ENCODE measurements at regions not wholly inside any gene's neighbourhood (a gene's known extent, or its start where the extent isn't known, plus 50 kb on each side); places are given as distances from the start of the nearest gene placed in this dataset.

DNA sequence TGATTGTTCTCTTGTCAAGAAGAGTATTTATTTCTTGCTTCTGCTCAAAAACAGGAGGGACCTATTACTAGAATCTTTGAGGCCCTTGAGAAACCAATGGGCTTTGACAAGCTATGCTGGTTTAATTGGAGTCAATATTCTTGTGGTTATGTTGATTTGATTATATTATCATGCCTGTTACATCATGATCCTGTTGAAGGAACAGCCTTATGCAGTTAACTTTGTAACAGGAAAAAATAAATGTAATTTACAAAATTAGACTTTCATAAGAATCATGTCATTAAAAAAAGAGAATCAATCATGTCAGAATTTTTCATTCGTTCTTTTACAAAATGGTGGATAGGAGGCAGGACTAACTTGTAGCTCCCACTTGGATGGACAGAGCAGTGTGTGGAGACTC lies 386.1 kb upstream of the DDI1 start:
- ATAC-seq (no peak), DNase-seq (no peak)
- Mint-ChIP-seq H3K27me3 (ENCODE audit: low read depth) (peaks cover 2% of the 10 kb centered on the region), H3K4me3 (no peak overlapping the region), H3K9me3 (peaks cover 10% of the 10 kb centered on the region), H3K36me3 (ENCODE audit: insufficient read depth) (no peaks in the 10 kb centered on the region), H3K4me1 (ENCODE audit: low read depth) (no peaks in the 10 kb centered on the region)

DNA sequence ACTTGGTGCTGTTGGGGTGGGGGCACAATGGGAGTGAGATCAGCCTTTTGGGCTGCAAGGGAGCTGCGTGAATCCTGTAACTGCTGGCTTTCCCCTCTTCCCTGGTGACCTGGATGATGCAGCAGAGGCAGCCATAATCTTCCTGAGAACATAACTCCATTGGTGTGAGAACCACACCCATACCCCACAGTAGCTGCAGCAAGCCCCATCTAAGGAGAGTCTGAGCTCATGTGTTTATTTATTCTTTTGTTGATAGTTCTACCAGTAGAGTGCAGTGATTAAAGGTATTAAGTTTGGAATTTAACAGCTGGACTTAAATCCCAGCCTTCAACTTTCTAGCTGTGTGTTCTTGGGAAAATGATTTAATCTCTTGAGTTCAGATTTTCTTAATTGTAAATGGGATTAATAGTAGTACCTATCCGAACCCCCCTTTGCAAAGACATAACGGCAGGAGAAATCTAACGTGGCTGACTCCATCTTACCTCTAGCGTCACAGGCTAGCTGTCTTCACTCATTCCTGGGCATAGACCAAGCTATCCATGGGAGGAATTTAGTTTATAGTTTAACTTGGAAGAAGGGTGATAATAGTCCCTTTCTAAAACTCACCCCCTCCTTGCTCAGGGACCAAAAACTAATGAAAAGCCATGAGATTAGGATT lies 385.0 kb upstream of the DDI1 start:
- ATAC-seq = no peak
- Mint-ChIP-seq H3K36me3 (ENCODE audit: insufficient read depth) (no peaks in the 10 kb centered on the region), H3K4me1 (ENCODE audit: low read depth) (no peaks in the 10 kb centered on the region), H3K9me3 (peaks cover 10% of the 10 kb centered on the region), H3K27me3 (ENCODE audit: low read depth) (peaks cover 2% of the 10 kb centered on the region), H3K4me3 (no peak overlapping the region)
- no peak for DNase-seq

DNA sequence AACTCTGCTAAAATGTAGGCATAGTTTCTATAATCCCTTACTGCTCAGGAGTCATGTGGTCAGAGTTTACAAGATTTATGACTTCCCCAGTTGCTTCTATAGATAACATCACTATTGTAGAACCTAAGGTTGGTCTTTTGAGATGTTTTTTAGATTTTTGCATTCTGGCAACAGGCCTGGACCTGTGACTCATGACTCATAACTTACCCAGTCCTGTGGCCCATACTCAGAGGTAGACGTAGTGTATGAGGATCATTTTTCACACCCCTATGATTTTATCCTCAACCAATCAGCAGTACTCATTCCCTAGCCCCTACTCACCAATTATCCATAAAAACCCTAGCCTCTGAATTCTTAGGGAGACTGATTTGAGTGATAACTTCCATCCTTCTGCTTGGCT lies 384.4 kb upstream of the DDI1 start:
- no peak for DNase-seq
- no peak for ATAC-seq
- Mint-ChIP-seq H3K27me3 (ENCODE audit: low read depth) (peaks cover 2% of the 10 kb centered on the region), H3K36me3 (ENCODE audit: insufficient read depth) (no peaks in the 10 kb centered on the region), H3K4me1 (ENCODE audit: low read depth) (no peaks in the 10 kb centered on the region), H3K4me3 (no peak overlapping the region), H3K9me3 (peaks cover 10% of the 10 kb centered on the region)

DNA sequence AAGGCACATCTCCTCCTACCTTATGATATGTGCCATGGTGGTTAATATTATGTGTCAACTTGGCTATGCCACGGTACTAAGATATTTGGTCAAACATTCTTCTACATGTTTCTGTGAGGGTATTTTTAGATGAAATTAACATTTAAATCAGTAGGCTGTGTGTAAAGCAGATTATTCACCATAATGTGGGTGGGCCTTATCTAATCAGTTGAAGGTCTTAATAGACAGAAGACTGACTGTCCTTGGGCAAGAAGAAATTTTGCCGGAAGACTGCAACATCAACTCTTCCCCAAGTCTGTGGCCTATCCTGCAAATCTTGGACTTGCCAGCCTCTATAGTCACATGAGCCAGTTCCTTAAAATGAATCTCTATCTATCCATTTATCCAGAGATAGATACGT lies 380.1 kb upstream of the DDI1 start:
- Mint-ChIP-seq H3K36me3 (ENCODE audit: insufficient read depth) (no peaks in the 10 kb centered on the region), H3K4me1 (ENCODE audit: low read depth) (no peaks in the 10 kb centered on the region), H3K4me3 (no peak overlapping the region), H3K9me3 (peaks cover 10% of the 10 kb centered on the region), H3K27me3 (ENCODE audit: low read depth) (no peaks in the 10 kb centered on the region)
- DNase-seq (no peak), ATAC-seq (no peak)

DNA sequence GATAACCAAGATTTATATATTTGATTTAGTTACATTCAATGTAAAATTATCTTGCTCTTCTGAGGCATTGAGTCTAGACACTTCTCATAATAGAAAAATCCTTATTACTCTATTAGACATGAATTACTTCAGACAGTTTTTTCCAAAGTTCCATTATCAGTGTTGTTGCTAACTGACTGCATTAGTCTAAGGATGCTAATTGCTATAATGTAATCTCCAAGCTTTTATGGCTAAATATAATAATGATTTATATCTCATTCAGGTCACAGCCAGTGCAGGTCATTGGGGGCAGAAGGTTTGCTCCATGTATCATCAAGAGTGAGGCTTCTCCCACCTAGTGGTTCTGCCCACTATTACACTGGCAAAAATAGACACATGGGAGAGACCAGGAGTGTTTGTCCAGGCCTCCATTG lies 377.2 kb upstream of the DDI1 start:
- H3K27me3 Mint-ChIP-seq (ENCODE audit: low read depth) = no peaks in the 10 kb centered on the region

DNA sequence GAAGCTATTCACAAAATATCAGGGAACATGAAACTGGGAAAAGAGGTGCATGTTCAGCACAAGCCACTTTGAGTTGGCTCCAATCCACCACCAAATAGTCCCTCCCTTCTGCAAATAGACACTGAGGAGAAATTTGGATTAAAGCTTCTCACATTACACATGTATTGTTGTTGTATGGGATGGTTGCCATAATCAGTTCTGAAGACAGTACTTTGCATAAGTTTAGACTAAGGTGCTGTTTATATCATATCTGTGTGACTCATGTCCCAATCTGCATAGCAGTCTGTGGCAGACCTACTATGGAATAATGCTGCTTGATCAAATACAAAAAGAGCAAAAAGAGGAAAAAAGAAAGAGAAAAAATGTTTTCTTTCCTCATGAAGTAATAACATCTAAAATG lies 376.7 kb upstream of the DDI1 start:
- Mint-ChIP-seq H3K4me3 (no peak overlapping the region), H3K27me3 (ENCODE audit: low read depth) (no peaks in the 10 kb centered on the region), H3K36me3 (ENCODE audit: insufficient read depth) (no peaks in the 10 kb centered on the region), H3K9me3 (no peaks in the 10 kb centered on the region), H3K4me1 (ENCODE audit: low read depth) (peaks cover 5% of the 10 kb centered on the region)
- DNase-seq = no peak
- ATAC-seq = no peak

More for the DNA sequence above, 377.2 kb upstream of the DDI1 start:
- Mint-ChIP-seq H3K9me3 (no peaks in the 10 kb centered on the region), H3K36me3 (ENCODE audit: insufficient read depth) (no peaks in the 10 kb centered on the region), H3K4me3 (no peak overlapping the region), H3K4me1 (ENCODE audit: low read depth) (peaks cover 5% of the 10 kb centered on the region)
- ATAC-seq = no peak
- no peak for DNase-seq

DNA sequence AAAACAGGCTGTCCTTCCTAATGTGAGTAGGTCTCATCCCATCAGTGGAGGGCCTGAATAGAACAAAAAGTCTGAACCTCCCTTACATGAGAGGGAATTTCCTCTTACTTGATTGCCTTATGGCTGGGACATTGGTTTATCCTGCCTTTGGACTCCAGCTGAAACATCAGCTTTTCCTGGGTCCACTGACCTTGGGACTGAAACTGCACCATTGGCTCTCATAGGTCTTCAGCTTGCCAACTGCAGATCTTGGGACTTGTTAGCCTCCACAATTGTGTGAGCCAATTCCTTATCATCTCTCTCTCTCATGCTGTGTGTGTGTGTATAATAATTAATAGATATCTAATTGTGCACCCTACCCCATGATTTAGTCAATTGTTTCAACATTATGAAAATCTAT lies 375.3 kb upstream of the DDI1 start:
- H3K36me3 Mint-ChIP-seq (ENCODE audit: insufficient read depth) = no peaks in the 10 kb centered on the region
- H3K9me3 Mint-ChIP-seq = no peaks in the 10 kb centered on the region
- no peak overlapping the region for H3K4me3 Mint-ChIP-seq
- no peak for DNase-seq
- peaks cover 5% of the 10 kb centered on the region for H3K4me1 Mint-ChIP-seq (ENCODE audit: low read depth)
- no peaks in the 10 kb centered on the region for H3K27me3 Mint-ChIP-seq (ENCODE audit: low read depth)
- no peak for ATAC-seq

DNA sequence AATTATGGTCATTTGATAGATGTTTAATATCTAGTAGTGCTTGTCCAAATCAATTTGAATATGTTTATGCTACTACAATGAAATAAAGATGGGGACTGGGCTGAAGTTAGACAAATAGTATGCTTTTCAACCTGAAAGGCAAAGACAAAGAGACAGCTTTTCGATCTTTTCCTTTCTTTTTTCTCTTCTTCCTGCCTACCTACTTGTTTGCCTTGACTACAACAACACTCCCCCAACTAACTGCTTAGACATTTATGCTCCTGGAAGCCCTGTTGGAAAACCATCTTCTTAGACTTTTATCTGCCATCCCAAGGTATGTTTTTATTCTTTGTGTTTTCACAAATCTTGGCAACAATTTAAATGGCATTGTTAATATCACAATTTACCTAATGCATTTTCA lies 374.4 kb upstream of the DDI1 start:
- DNase-seq (no peak), ATAC-seq (no peak)
- peaks cover 5% of the 10 kb centered on the region for H3K4me1 Mint-ChIP-seq (ENCODE audit: low read depth)
- H3K9me3 Mint-ChIP-seq = no peaks in the 10 kb centered on the region
- H3K27me3 Mint-ChIP-seq (ENCODE audit: low read depth) = no peaks in the 10 kb centered on the region
- no peaks in the 10 kb centered on the region for H3K36me3 Mint-ChIP-seq (ENCODE audit: insufficient read depth)
- H3K4me3 Mint-ChIP-seq = no peak overlapping the region

DNA sequence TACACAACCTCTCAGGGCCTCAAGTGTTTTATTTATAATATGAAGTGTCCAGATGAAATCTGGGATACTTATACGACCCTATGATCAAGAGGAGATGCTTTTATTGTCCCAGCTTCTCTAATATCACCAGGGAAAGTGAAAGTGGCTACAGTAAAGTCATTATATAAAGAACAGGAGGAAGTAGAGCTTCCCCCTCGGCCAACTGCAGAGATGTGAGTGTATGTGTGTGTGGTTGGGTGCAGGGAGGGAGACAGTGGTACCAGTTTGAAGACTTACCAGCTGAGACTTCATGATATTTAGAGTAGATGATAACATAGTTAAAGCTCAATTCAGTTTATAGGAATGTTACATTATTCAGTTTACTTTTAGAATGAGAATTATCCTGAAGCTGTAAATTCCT lies 373.6 kb upstream of the DDI1 start:
- ATAC-seq (no peak), DNase-seq (no peak)
- Mint-ChIP-seq H3K4me1 (ENCODE audit: low read depth) (peaks cover 5% of the 10 kb centered on the region), H3K36me3 (ENCODE audit: insufficient read depth) (no peaks in the 10 kb centered on the region), H3K27me3 (ENCODE audit: low read depth) (no peaks in the 10 kb centered on the region), H3K4me3 (no peak overlapping the region), H3K9me3 (no peaks in the 10 kb centered on the region)

DNA sequence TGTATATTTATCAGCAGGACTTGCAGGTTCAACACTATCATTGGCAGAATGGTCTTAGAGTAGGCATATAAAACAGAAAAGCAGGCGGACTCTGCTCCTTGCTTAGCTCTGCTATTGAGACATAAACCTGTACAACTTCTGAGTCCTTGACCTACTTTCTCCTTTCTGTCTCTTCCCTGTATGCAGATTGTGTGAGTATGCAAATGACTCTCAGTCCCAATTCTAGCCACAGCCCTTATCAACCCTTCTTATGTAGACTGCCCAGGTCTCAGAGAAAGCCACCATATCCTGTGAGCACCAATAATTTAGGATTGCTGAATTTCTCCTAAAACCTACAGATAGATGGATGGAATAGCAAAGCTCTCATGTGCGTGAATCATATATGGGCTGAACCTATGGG lies 367.6 kb upstream of the DDI1 start:
- ATAC-seq = no peak

DNA sequence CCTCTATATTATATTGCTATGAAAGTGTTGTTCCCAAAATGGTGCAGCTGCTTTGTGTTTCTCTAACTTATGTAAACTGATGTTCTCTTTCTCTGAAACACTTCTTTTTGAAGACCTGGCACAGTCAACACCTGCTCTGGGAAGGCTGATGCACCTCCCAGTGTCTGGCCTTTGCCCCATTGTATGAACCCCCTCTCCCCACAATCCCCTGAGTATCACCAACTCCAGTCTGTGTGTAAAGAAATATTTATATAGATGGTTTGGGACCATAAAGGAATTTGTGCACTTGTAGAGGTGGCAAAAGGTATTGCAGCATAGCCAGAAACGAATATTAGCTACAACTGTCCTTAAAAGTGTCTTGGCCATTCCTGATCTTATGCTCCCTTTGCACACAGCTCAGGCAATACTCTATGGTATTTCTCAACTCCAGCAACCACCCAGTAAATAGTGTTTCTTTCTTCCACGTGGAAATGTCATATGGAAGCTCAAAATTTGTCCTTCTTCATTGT lies 365.2 kb upstream of the DDI1 start:
- H3K27me3 Mint-ChIP-seq (ENCODE audit: low read depth) = no peaks in the 10 kb centered on the region
- H3K4me3 Mint-ChIP-seq = no peak overlapping the region
- no peak for DNase-seq
- no peaks in the 10 kb centered on the region for H3K36me3 Mint-ChIP-seq (ENCODE audit: insufficient read depth)
- H3K9me3 Mint-ChIP-seq = no peaks in the 10 kb centered on the region
- no peak for ATAC-seq
- H3K4me1 Mint-ChIP-seq (ENCODE audit: low read depth) = no peaks in the 10 kb centered on the region

More for the DNA sequence above, 367.6 kb upstream of the DDI1 start:
- no peaks in the 10 kb centered on the region for H3K27me3 Mint-ChIP-seq (ENCODE audit: low read depth)
- no peaks in the 10 kb centered on the region for H3K9me3 Mint-ChIP-seq
- no peak for DNase-seq
- no peaks in the 10 kb centered on the region for H3K36me3 Mint-ChIP-seq (ENCODE audit: insufficient read depth)
- no peaks in the 10 kb centered on the region for H3K4me1 Mint-ChIP-seq (ENCODE audit: low read depth)
- no peak overlapping the region for H3K4me3 Mint-ChIP-seq

DNA sequence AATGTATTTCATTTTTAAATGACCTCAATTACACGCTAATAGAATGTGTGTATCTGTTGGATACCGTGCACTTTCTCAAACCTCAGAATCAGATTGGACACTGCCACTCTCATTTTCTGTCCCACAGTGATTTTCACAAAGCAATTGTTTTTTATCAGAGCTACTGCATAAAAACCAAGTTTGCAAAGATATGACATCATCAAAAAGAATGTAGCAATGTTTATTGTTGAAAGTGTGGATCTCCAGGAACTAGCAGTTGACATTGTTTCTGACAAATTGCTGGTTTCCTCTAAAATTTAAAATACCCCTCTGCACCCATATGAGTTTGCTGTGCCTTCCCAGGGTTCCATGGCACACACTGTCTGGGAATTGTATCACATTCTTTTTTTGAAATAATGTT lies 362.7 kb upstream of the DDI1 start:
- Mint-ChIP-seq H3K4me1 (ENCODE audit: low read depth) (no peaks in the 10 kb centered on the region), H3K9me3 (no peaks in the 10 kb centered on the region), H3K4me3 (no peak overlapping the region), H3K36me3 (ENCODE audit: insufficient read depth) (no peaks in the 10 kb centered on the region), H3K27me3 (ENCODE audit: low read depth) (no peaks in the 10 kb centered on the region)
- no peak for DNase-seq
- ATAC-seq = no peak

DNA sequence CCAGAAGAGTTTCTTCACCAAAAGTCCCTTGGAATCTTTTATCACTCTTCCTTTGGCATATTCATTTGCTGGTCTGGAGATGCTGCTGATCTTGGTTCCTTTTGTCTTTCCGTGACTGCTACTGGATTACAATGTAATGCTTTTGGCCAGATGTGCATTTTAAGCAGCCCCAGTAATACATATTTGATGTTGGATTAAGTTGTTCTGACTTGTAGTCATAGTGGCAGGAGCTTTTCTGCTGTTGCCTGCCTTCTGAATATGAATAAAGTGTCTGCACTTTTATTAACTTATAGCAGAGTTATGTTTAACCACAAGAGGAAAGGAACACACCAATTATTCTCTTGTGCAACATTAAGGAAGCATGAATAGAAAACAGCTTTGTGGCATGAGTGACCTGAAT lies 360.0 kb upstream of the DDI1 start:
- H3K4me1 Mint-ChIP-seq (ENCODE audit: low read depth) = no peaks in the 10 kb centered on the region
- DNase-seq (no peak), ATAC-seq (no peak)
- no peak overlapping the region for H3K4me3 Mint-ChIP-seq
- no peaks in the 10 kb centered on the region for H3K27me3 Mint-ChIP-seq (ENCODE audit: low read depth)
- H3K36me3 Mint-ChIP-seq (ENCODE audit: insufficient read depth) = no peaks in the 10 kb centered on the region
- no peaks in the 10 kb centered on the region for H3K9me3 Mint-ChIP-seq

DNA sequence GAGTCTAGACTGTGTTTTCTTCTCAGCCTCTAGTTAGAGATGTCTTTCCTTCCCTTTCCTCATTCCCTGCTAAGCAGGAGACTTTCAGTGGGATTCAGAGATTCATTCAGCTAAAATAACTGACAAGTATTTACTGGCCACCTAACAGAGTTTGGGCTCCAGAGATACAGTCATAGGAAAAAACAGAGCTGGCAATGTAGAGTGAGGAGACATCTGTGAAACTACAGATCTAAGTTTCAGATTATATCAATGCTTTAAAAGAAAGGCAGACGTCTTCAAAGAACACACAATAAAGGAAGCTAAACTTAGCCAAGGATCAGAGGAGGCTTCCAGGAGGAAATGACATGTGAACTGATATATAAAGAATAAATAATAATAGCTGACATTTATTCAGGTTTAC lies 355.6 kb upstream of the DDI1 start:
- DNase-seq (no peak), ATAC-seq (no peak)
- peaks cover 3% of the 10 kb centered on the region for H3K4me1 Mint-ChIP-seq (ENCODE audit: low read depth)
- no peaks in the 10 kb centered on the region for H3K36me3 Mint-ChIP-seq (ENCODE audit: insufficient read depth)
- peaks cover 4% of the 10 kb centered on the region for H3K27me3 Mint-ChIP-seq (ENCODE audit: low read depth)
- H3K4me3 Mint-ChIP-seq = no peak overlapping the region
- no peaks in the 10 kb centered on the region for H3K9me3 Mint-ChIP-seq

DNA sequence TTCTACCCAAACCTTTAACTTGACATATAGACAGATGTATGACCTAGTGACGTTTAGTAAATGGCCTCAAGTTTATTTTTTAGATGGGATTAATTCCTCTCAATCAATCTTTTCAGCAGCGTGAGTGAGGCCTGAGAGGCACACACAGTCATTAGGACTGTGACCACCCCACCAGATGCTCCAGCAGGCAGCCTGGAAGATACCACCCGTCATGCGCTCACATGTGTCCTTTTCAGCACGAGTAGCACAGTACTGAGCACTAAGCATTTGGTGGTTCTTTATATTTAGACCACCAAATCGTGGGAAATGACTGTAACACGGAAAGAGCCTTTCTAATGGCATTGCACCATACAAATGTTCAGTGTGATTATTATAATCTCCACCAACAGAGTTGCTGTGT lies 354.6 kb upstream of the DDI1 start:
- H3K9me3 Mint-ChIP-seq = no peaks in the 10 kb centered on the region
- DNase-seq = no peak
- no peaks in the 10 kb centered on the region for H3K36me3 Mint-ChIP-seq (ENCODE audit: insufficient read depth)
- peaks cover 3% of the 10 kb centered on the region for H3K4me1 Mint-ChIP-seq (ENCODE audit: low read depth)
- ATAC-seq = no peak
- peaks cover 4% of the 10 kb centered on the region for H3K27me3 Mint-ChIP-seq (ENCODE audit: low read depth)
- no peak overlapping the region for H3K4me3 Mint-ChIP-seq

Measured in activated T-cell treated with anti-CD3 and anti-CD28 coated beads, Interleukin-2, amount 50 U/mL, for 4 hours (primary cell).